ENCODE measurements at regions not wholly inside any gene's neighbourhood (a gene's known extent, or its start where the extent isn't known, plus 50 kb on each side); places are given as distances from the start of the nearest gene placed in this dataset.

DNA sequence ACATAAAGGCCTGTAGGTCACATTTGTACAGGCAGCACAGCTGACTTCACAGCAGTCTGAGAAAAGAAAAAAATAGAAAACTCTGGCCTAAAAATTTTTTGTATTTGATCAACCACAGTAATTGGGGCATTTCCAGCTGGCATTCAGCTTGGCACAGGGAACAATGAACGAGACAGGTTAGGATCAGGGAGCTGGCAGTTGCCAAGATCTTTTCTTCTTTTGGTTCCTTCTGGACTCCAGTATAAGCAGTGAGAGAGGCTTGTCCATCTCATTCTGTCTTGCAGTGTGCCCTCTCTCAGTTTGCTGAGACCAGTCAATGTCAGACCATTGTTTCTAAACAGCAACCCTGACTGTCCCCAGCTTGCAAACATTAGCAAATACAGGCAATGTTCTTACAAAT is 601.1 kb downstream of the TLR4 start:
- no peak for DNase-seq (ENCODE audit: low read depth in 2 of 2)

DNA sequence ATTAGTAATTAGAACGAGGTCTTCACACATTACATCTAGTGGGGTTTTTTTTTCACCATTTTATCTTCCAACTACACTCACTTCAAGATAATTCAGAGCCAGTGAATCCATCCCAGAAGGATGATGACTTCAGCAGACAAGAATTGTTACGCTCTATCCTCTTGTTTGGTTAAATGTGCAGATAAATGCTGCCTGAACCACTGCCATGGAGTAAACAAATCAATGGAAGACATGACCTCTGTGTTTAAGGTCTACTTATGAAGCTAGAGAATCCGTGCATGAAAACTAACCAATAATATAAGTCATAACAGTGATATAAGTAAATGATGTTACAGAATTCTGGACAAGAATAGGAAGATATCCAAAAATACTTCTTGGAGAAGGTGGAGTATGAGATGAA is 602.6 kb downstream of the TLR4 start:
- no peak for DNase-seq (ENCODE audit: low read depth in 2 of 2)

DNA sequence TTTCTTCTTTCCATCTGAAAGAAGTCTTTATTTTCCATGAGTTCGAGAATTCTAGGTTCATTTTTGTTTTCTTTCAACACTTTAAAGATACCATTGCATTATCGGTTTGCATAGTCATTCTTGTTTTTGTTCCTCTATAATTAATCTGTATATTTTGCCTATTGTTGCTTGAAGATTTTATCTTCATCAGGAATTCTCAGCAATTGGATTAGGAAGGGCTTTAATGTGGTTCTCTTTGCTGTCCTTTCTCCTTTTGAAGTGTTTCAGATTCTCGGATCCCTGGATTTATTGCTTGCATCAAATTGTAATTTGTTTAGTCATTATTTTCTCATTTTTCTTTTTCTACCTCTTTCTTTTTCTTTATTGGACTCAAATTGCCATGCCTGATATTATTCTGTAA is 609.8 kb downstream of the TLR4 start:
- DNase-seq (ENCODE audit: low read depth in 2 of 2) = no peak

DNA sequence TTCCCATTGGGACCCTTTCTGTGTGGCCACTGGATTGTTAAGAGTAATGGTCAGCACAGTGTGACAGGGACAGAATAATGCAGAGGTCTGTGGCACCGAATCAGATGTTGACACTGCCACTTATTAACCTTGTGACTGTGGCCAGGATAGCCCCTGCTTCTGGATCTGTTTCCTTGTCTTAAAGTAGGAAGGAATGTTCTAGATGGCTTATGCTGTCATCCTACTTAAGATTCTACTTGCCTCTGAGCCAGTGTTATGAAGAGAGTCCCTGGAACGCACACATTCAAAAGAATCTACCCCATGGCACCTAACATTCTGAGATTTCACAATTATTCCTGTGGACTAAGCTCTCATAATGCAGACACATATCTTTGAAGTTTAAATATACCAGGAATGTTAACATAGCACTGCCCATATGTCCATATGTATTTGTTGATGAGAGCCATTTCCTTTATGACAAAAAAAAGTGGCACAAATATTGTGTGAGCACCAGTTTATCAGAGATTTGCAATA is 612.7 kb downstream of the TLR4 start:
- DNase-seq (ENCODE audit: low read depth in 2 of 2) = no peak

DNA sequence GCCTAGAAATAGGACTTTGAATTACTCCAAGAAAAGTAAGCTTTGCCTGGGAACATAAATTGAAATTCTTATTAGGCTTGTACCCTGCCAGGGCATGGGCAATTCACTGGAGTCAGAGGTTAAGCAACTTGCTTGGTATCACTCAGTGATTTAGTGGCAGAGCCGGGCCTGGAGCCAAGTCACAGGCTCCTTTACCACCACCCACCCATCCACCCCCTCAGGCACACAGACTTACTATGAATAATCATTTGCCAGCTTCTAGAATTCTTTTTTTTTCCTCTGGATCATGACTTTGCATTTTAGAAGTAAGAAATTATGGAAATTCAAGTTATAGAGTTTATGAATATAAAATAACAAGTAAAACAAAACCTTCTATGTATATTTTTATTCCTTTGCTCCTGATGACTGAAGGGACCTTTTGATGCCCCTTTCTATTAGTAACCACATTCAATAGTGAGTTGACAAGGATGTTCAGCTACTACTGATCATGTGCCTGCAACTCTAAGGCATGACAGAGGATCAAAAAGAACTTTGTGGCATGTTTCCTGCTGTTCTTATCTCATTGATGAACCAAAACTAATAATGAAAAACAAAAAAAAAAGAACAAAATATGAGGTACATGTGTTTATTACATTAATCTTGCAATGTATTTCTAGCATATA is 614.7 kb downstream of the TLR4 start:
- DNase-seq (ENCODE audit: low read depth in 2 of 2) = no peak

DNA sequence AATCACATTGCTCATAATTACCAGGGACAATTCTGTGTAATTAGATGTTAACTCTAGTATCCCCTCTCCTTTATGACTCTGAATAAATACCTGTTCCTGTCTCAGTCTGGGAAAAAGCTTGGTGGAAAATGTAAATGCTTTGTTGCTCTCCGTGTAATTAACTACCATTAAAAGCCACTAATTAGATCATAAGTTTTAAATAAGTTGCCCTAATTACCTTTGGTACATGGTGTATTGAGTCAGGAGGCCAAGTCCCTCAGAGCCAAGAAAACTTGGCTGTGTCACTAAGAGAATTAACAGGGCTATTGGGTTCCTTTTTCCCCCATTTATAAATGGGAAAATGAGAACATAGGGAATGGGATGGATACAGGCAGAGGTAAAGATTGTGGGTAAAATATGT is 617.6 kb downstream of the TLR4 start:
- no peak for DNase-seq (ENCODE audit: low read depth in 2 of 2)

DNA sequence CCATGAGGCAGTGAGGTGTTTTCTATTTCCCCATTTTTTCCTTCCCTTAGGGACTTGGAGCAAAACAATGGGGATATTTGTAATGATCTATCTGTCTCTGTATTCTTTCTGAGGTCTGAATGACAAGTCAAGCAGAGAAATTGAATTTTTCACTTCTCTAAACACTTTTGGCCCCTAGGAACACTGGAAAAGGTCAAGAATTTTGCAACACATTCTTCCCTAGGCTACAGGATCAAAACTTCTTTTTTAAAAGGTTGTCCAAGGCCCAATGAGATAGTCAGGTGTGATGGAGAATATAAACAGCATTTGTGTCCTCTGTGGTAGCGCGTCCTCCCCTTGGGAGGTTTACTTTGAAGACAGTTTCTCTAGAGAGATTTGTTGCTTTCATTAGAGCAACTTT is 620.5 kb downstream of the TLR4 start:
- no peak for DNase-seq (ENCODE audit: low read depth in 2 of 2)

DNA sequence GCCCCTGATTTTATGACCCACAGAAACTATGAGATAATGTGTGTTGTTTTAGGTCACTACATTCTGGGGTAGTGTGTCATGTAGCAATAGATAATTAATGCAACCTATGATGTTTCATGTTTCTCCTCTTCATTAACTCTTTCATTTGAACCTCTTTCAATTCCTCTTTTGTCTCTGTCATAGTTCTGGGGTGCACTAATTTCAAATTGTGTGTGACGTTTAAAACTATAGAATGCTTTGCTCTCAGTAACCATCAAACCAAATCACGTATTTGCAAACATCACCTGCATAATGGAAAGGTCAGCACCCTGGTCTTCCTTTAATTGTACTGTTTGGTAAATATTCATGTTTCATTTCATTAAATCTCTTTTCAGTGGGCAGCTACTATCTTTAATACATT is 621.6 kb downstream of the TLR4 start:
- DNase-seq (ENCODE audit: low read depth in 2 of 2) = no peak

DNA sequence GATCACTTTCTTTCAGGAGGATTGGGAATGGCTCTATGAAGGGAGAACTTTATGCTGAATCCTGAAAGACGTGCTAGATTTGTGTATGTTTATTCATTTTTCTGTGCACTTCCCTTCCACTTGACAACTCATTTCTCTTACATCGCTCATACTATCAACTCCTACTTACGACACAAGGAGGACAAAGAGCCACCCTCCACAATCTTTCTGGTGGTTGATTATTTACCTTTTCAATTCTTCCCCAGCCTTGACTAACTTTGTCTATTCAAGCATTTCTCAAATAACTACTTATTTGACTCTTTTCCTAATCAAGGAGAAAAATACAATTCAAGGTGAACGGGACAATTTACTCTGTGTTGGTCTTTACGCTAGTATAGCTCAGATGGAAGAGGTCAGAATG is 622.1 kb downstream of the TLR4 start:
- no peak for DNase-seq (ENCODE audit: low read depth in 2 of 2)

DNA sequence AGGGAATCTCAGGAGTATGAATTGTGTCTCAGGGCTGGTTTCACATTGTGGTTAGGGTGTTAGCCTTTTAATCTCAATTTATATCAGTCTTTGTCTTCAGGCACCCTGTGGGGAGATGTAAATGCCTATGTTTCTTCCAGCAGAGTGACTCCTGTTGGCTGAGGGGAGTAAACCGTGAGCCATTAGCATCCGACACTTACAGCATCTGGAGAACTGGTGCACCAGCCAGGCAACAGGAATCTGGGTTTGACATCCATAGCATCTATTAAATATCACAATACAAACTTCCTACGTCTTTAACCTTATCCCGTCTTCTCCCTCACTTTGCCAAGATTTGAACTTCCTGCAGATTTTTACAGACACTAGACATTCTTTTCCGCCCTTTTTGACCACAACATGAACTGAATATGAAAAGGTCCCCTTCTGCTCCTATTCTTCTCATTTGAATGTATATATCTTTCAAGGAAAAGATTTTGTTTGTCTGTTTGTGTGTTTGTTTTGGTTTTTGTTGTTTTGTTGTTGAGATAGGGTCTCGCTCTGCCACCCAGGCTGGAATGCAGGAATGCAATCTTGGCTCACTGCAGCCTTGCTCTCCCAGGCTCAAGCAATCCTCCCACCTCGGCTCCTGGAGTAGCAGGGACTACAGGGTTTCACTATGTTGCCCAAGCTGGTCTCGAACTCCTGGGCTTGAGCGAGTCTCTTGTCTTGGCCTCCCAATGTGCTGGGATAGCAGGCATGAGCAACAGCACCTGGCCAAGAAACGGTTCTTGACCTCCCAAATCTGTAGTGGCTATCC is 626.2 kb downstream of the TLR4 start:
- DNase-seq (ENCODE audit: low read depth in 2 of 2) = no peak

DNA sequence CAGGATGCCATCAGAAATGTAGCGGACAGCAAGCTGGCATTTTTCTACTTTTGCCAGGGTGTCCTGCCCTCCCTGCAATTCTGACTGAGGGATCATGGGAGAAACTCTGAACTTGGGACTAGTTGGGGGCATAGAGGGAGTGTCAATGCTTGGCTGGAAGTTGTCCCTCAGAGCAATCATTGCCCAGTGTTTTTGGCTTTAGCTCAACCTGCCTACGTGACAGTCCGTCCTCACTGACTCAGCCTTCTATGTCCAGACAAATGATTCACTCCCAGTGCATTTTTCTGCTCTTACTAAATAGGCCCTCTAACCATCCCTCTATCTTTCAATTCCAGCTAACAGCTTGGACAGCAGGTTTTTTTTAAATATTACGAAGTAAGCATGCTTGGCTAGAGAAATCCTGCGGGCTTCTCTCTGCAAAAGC is 627.4 kb downstream of the TLR4 start:
- no peak for DNase-seq (ENCODE audit: low read depth in 2 of 2)

DNA sequence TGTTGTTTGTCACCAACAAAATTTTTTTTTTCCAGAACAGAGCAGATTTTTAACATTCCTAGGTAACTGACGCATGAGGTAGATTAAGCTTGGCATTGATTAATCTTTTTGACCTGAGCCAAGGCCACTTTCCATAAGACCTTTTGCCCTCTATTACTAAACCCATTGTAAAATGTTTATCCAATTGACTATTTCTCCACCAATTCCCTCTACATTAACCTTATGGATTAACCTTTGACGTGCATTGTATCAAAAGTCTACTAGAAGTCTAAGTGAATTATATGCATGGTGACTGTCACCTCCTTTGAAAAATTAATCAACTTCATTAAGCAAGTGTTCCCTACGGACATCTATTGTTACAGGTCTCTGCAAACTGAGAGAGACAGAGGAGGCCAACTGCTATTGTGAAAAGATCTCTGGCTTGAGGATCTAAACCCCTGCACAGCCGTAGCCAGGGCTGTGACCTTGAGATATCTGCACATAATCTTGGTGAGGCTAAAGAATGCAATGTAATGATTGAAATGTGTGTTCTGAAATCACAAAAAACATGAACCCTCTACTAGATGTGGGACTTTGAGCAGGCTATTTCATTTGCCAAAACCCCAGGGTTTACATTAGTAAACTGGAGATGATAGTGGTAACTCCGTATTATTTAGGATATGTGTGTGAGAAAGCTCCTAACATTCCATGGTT is 632.2 kb downstream of the TLR4 start:
- no peak for DNase-seq (ENCODE audit: low read depth in 2 of 2)

DNA sequence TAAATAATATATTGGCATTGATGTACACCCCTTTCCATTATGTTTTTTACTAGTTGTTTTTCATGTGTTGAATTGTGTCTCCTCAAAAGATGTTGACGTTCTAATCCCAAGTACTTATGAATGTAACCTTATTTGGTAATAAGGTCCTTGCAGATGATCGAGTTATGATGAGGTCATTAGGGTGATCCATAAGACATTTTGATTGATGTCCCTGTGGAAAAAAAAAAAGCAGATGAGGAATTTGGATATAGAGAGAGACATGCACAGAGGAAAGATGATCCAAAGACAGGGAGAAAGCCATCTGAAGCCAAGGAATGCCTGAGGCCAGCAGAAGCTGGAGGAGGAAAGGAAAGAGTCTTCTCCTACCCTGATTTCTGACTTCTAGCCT is 632.7 kb downstream of the TLR4 start:
- no peak for DNase-seq (ENCODE audit: low read depth in 2 of 2)

DNA sequence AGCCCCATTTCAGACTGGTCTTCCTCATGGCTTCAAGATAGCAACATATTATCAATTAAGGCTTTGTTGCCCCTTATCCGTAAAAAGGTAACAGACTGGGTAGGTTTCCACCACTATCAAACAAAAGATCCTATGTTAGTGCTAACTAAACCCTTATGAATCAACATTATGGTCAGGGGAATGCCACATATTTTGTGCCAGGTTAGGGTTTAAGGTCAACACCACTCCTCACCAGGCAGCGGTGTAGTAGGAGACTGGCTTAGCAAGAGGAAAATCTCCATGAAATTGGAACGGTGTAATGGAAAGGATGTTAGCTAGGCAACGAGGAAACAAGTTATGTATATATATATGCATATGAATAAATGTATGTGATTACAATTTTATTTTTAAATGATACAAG is 655.8 kb downstream of the TLR4 start:
- DNase-seq (ENCODE audit: low read depth in 2 of 2) = no peak

DNA sequence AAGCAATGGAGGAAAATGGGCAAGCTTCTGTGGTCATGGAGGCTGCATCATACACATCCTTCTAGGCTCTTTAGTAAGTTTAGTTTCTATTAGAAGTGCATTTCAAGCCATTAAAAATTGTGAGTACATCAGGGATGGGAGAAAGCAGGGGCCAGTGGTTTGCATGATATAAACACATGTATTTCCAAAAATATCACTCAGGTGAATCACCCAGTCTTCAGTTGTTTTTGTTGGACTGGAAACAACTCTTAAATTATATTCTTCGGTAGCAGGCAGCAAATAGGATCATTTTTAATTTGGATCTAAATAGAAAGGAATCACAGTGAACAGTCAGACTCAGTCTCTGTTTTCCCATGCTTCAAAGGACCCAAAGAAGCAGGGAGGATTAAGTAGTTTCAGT is 657.9 kb downstream of the TLR4 start:
- no peak for DNase-seq (ENCODE audit: low read depth in 2 of 2)

DNA sequence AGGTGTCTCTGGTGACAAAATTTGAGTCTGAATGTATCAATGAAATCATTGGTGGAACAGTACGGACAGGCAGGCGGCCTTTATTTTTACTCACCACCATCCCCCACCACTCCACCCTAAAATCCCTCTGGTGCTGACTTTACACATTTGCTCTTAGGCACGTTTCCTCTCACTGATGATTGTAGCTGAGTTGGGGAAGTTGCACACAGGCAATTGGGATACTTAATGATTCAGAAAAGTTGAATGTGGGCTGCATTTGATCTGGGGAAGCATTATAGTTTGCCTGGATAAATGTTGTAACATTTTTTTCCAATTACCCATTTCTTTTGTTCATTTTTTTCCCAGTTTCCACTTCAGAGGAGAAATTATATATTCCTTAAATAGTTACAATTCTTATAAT is 658.4 kb downstream of the TLR4 start:
- DNase-seq (ENCODE audit: low read depth in 2 of 2) = no peak

DNA sequence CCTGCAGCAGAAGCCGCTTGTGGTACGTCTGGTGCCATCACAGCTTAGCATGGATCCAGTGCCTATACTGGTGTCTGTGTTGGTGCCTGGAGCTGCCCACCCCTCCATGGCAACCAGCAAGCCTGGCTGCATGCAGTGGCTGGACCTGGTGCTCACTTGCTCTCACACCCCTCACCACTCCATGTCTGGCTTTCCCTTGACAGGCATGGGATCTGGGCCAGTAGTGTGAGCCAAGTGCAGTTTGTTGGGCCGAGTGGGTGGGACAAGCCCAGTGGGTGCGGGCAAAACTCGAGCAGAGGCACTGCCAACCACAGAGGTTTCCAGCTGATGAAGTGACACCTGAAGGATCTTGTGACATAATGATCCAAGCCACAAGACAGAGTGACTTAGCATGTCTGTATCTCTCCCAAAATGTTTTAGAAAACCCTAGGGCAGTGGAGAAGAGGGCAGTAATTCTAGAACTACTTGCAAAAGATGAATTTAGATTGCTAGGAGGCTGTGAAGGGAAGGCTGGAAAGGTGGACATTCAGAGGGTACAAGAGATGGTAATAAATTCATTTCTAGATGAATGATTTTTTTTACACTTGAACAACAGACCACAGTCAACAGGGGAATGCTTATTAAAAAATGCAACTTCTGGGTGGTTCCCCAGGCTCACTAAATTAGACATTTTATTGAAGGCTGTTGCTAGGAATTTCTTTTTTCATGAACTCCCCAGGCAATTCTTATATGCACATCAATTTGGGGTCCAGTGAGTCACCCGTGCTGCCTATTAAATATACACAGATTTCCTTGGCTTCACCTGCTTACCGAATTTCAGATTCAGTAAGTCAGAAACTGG is 660.3 kb downstream of the TLR4 start:
- DNase-seq (ENCODE audit: low read depth in 2 of 2) = no peak

DNA sequence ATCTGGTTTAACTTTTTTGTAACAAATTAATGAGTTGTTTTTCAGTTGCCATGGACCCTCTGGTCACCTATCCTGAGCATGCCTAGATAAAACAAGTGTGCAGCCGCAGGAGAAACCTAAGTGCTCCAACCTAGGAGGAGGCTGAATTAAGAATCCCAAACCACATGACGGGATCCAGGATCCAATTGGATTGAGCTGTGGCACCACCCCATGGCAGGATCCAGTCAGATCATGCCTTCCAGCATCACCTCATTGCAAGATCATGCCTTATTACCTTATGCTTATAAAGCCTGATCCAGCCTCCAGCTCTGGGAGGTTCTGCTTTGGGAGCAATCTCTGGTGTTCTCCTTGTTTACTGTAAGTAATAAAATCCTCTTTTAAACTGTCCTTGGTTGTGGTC is 662.0 kb downstream of the TLR4 start:
- no peak for DNase-seq (ENCODE audit: low read depth in 2 of 2)

DNA sequence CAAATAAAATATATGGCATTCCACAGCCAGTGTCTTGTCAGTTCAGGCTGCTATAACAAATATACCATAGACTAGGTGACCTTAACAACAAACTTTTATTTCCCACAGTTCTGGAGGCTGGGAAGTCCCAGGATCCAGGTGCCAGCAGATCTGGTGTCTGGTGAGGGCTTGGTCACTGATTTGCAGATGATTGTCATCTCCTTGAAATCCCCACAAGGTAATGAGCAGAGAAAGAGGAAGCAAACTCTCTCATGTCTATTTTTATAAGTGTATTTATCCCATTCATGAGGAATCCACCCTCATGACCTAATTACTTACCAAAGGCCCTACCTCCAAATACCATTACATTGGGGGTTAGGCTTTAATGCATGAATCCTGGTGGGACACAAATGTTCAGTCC is 663.2 kb downstream of the TLR4 start:
- no peak for DNase-seq (ENCODE audit: low read depth in 2 of 2)

DNA sequence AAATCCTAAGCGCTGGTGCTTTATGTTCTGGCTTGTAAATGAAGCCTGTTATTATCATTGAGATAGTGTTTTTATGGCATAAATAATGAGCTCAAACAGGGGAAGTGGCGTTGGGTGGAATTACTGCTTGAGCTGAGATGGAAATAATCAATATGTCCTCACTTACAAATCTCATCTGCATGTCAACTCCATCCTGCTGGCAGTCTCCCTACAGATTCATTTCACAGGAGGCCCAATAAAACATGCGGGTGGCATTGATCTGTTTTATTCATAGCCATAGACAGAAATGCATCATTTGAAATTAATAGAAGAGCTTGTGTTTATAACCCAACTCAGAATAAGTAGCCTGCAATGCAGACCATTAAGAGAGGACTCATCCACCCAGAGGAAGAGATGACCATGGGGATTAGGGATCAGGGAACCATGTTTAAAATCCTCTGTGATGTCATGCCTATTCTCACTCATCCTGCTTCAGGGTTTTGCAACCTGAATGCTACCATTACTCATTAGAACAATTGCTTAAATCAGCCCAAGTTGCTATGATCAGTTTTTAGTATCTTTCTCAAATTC is 680.4 kb downstream of the TLR4 start:
- DNase-seq (ENCODE audit: low read depth in 2 of 2) = no peak

DNA sequence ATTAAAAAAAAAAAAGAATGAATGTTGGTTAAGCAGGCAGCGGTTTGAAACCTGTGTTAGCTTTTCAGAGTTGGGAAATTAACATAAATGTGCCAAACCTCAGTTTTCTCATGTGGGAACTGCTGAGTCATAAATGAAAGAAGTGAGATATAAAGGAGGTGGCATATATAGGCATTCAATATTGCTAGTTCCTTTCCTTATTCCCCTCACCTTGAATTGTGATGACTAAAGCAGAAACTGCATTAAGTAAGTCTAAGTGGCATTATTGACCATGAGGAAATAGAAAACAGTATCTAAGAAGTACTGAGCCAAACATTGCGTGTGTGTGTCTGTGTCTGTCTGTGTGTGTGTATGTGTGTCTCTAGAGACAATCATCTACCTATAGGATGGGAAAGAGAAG is 691.2 kb downstream of the TLR4 start:
- DNase-seq (ENCODE audit: low read depth in 2 of 2) = no peak

DNA sequence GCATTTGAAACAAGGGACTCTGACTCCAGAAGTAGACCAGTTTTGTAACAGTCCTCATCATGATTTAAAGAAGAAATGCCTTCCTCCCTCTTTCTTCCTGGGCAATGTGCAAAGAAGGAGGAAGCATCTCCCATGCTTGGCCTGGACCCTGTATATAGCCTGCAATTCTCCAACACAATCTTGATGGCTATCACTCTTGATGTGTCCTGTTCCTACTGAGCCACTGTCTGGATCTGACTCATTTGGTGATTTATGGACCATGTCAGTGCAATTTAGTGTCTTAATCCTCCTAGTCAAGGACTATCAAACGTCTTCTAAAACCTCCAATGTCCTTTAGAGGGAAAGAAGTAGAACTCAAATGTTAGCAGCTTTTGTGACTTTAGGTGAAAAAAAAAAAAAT is 697.3 kb downstream of the TLR4 start:
- DNase-seq (ENCODE audit: low read depth in 2 of 2) = no peak

All from stimulated activated CD8-positive, alpha-beta memory T cell treated with anti-CD3 and anti-CD28 coated beads, Interleukin-7, amount 100 ng/mL, for 4 hours (primary cell).